ENCODE measurements at regions not wholly inside any gene's neighbourhood (a gene's known extent, or its start where the extent isn't known, plus 50 kb on each side); places are given as distances from the start of the nearest gene placed in this dataset.
A peak's percentile ranks its signal among the peaks of the same experiment; 100 is the strongest.

DNA sequence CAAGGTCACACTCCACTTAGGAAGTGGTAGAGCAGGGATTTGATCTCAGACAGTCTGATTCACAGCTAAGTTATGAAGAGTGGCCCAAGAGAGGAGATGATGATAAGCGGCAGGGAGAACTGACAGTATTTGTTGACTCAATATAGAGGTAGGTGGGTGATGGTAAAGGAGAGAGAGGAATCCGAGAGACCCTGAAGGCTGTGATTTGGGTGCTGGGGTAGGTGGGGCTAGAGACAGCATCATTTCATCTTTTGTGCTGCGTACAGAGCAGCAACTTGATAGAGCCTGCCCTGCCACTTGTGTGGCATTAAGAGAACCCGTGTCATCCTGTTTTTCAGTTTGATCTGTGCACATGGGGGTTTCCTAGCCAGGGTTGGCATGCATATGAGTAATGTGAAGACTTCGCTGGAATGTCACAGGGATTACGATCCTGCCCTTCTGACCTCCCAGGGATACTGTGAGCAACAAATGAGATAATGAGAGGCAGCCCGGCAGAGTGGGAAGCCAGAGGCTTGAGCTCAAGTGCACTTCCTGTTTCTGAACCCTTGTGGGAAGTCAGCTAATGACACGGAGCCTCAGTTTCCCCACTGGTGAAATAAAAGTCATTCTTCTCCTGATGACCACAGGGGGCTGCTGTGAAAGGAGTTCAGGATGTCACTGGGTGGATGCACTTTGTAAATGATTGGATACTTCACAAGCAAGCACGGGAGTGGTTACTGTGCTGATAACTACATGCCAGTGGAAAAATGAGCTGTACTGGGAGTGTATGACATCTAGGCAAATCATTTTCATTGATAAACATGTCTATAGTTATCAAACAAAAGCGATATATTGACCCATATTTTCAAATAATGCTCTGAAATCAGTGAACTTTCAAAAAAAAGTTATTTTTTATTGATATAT, 59.5 kb upstream of the IGF1 start:
- H3K4me3 ChIP-seq (ENCODE audit: low read depth, low read length) = peak overlapping the region; percentile 4; the same call in 1 of the 2 replicates
- TF ChIP-seq, protein P1, sequence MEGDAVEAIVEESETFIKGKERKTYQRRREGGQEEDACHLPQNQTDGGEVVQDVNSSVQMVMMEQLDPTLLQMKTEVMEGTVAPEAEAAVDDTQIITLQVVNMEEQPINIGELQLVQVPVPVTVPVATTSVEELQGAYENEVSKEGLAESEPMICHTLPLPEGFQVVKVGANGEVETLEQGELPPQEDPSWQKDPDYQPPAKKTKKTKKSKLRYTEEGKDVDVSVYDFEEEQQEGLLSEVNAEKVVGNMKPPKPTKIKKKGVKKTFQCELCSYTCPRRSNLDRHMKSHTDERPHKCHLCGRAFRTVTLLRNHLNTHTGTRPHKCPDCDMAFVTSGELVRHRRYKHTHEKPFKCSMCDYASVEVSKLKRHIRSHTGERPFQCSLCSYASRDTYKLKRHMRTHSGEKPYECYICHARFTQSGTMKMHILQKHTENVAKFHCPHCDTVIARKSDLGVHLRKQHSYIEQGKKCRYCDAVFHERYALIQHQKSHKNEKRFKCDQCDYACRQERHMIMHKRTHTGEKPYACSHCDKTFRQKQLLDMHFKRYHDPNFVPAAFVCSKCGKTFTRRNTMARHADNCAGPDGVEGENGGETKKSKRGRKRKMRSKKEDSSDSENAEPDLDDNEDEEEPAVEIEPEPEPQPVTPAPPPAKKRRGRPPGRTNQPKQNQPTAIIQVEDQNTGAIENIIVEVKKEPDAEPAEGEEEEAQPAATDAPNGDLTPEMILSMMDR (IDR thresholded peaks at IDR 0.05; ENCODE audit: low read depth, low read length) = no peak

DNA sequence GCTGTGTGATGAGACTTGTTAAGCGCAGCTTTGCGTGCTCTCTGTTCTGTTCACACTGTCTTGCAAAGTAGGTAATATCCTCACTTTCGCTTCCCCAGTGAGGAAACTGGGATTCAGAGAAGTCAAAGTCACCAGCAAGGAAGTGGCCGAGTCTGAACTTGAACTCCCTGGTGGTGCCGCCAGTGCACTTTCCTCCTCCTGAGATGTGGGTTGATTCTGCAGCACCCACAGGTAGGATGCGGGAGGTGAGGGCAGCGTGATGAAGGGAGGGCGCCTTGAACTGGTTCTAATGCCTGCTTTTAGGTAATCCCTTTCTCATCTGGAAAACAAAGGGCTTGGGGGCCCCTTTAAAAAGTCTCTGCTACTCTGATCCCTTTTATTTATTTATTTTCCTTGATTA, 54.9 kb upstream of the IGF1 start:
- TF ChIP-seq, protein P1 (IDR thresholded peaks at IDR 0.05; ENCODE audit: low read depth, low read length) = no peak
- H3K4me3 ChIP-seq (ENCODE audit: low read depth, low read length) = no peak overlapping the region

DNA sequence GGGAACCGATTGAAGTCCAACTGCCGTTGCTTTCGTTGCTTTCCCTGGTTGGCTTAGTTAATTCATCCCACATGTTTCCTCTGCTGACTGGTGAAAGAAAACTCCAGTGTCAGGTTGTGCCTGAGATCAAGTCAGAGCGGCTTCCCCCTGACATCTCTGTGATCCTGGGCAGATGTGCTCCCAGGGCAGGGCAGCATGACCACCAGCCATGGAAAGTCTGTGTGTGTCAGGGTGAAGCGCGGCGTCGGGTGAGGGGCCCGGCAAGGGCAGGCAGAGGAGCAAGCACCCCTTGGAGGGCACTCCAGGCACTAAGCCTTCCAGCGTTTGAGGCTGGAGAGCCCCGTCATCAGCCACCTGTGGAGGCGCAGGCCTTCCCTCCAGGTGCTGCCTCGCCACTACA, 54.5 kb upstream of the IGF1 start:
- H3K4me3 ChIP-seq (ENCODE audit: low read depth, low read length) = no peak overlapping the region
- TF ChIP-seq, protein P1 (IDR thresholded peaks at IDR 0.05; ENCODE audit: low read depth, low read length) = no peak

DNA sequence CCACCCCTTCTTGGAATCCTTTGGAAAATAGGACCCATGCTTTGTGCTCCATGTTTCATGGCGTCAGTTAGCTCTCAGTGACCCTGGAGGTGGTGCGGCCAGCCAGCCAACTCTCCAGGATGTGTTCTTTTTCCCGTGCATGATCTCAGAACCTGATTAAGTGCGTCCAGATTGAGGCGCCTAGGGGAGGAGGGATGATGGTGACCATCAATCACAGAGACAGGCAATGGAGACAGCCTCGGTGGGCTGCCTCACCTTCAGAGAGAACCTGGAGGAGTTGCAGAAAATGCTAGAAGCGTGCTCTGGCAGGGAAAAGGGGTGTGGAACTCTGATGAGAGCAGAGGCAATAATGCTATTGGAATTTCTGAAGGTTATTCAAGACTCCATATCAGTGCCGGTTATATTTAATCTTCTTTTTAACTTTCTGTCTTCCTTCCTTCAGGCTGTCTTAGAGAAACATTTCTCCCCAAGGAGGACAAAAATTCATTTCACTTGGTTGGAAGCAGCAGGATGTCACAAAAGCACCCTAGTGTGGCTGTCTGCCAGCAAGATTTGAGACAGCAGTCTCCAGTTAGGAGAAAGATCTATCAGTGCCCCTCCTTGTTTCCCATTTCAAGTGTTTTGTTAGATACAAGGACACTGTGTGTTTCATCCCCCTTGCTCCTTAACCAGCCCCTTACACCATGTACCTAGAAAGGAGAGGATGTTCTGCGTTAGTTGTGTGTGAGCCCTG, 53.3 kb upstream of the IGF1 start:
- H3K4me3 ChIP-seq (ENCODE audit: low read depth, low read length) = no peak overlapping the region
- TF ChIP-seq, protein P1 (IDR thresholded peaks at IDR 0.05; ENCODE audit: low read depth, low read length) = no peak
